WTC11 (cell line): ENCODE measurements at regions not wholly inside any gene's neighbourhood (a gene's known extent, or its start where the extent isn't known, plus 50 kb on each side); places are given as distances from the start of the nearest gene placed in this dataset.

Experiments used
- ATAC-seq: fragments of 200-7000 bp; cut with Tn5 transposase; 2 replicates; pipeline ENCODE4 v1.10.0; 2021; ENCODE audit warnings: mild to moderate bottlenecking, moderate library complexity
- CTCF ChIA-PET: fragments of 300-600 bp; sonication (Branson Sonifier 250); formaldehyde crosslinking; loops from one replicate; lab custom pipeline; 2021; ENCODE audit warnings: antibody characterized with exemption; lab: Charles Lee
- POLR2A ChIA-PET: fragments of 350-600 bp; sonication (Branson Sonifier 250); formaldehyde crosslinking; loops from one replicate; lab custom pipeline; 2021; ENCODE audit warnings: antibody characterized with exemption; lab: Charles Lee
- DNase-seq: peaks from one replicate; pipeline ENCODE4 v3.0.0; 2021; ENCODE audit warnings: low spot score
- H3K27ac Mint-ChIP-seq: 2 replicates; pipeline ENCODE4 v1.8.0; 2021; ENCODE audit warnings: mixed read lengths
- H3K27me3 Mint-ChIP-seq: 2 replicates; pipeline ENCODE4 v1.8.0; 2021; ENCODE audit warnings: low read depth, mild to moderate bottlenecking, moderate library complexity, mixed read lengths
- H3K36me3 Mint-ChIP-seq: 2 replicates; pipeline ENCODE4 v1.8.0; 2021; ENCODE audit warnings: mixed read lengths
- H3K4me1 Mint-ChIP-seq: 2 replicates; pipeline ENCODE4 v1.8.0; 2022; ENCODE audit warnings: mixed read lengths
- H3K4me3 Mint-ChIP-seq: 2 replicates; pipeline ENCODE4 v1.8.0; 2021; ENCODE audit warnings: mild to moderate bottlenecking, moderate library complexity, mixed read lengths
- H3K9me3 Mint-ChIP-seq: 2 replicates; pipeline ENCODE4 v1.8.0; 2021; ENCODE audit warnings: mixed read lengths
- CREB1 ChIP-seq: sonication (generic); formaldehyde crosslinking; IDR thresholded peaks from 2 replicates; pipeline ENCODE4 v1.8.0; 2023; ENCODE audit warnings: mild to moderate bottlenecking, missing genetic modification reagents
- EMX1 ChIP-seq: fragments of 250-450 bp; sonication (Bioruptor Pico); IDR thresholded peaks from 2 replicates; pipeline ENCODE4 v1.8.0; 2021; ENCODE audit warnings: mild to moderate bottlenecking
- FOXK1 ChIP-seq: sonication (generic); formaldehyde crosslinking; IDR thresholded peaks from 2 replicates; pipeline ENCODE4 v1.8.0; 2022; ENCODE audit warnings: mild to moderate bottlenecking, moderate library complexity, missing genetic modification reagents
- GRHL2 ChIP-seq: fragments of 250-450 bp; sonication (Bioruptor Pico); IDR thresholded peaks from 2 replicates; pipeline ENCODE4 v1.8.0; 2022; ENCODE audit warnings: mild to moderate bottlenecking, moderate library complexity; ENCODE audit not compliant: insufficient replicate concordance, severe bottlenecking
- GTF2I ChIP-seq: fragments of 250-450 bp; sonication (Bioruptor Pico); conservative IDR thresholded peaks from 2 replicates; pipeline ENCODE4 v1.4.0; 2021; ENCODE audit warnings: mild to moderate bottlenecking
- HMGA2 ChIP-seq: fragments of 250-450 bp; sonication (Bioruptor Pico); IDR thresholded peaks from 2 replicates; pipeline ENCODE4 v1.4.0; 2021; ENCODE audit warnings: mild to moderate bottlenecking, moderate library complexity
- JUN ChIP-seq: sonication (generic); formaldehyde crosslinking; IDR thresholded peaks from 2 replicates; pipeline ENCODE4 v1.8.0; 2023; ENCODE audit warnings: mild to moderate bottlenecking, missing genetic modification reagents
- NFE2L1 ChIP-seq: sonication (generic); formaldehyde crosslinking; IDR thresholded peaks from 2 replicates; pipeline ENCODE4 v1.8.1; 2023; ENCODE audit warnings: missing genetic modification reagents
- RELA ChIP-seq: sonication (generic); formaldehyde crosslinking; IDR thresholded peaks from 2 replicates; pipeline ENCODE4 v1.8.1; 2022; ENCODE audit warnings: missing genetic modification reagents, mild to moderate bottlenecking, borderline replicate concordance
- TEAD1 ChIP-seq: sonication (generic); formaldehyde crosslinking; IDR thresholded peaks from 2 replicates; pipeline ENCODE4 v1.8.0; 2022; ENCODE audit warnings: mild to moderate bottlenecking, missing genetic modification reagents
- TEAD4 ChIP-seq: sonication (generic); formaldehyde crosslinking; IDR thresholded peaks from 2 replicates; pipeline ENCODE4 v1.8.0; 2022; ENCODE audit warnings: mild to moderate bottlenecking, missing genetic modification reagents
- ZNF121 ChIP-seq: sonication (generic); formaldehyde crosslinking; IDR thresholded peaks from 2 replicates; pipeline ENCODE4 v1.8.0; 2023; ENCODE audit warnings: missing genetic modification reagents
- ZNF138 ChIP-seq: sonication (generic); formaldehyde crosslinking; conservative IDR thresholded peaks from 2 replicates; pipeline ENCODE4 v1.8.1; 2022; ENCODE audit warnings: mild to moderate bottlenecking, moderate library complexity, missing genetic modification reagents
- ZNF219 ChIP-seq: sonication (generic); formaldehyde crosslinking; IDR thresholded peaks from 2 replicates; pipeline ENCODE4 v1.8.0; 2023; ENCODE audit warnings: missing genetic modification reagents, mild to moderate bottlenecking, borderline replicate concordance
- ZNF396 ChIP-seq: fragments of 250-450 bp; sonication (Bioruptor Pico); IDR thresholded peaks from 2 replicates; pipeline ENCODE4 v1.8.0; 2021; ENCODE audit warnings: mild to moderate bottlenecking, moderate library complexity, borderline replicate concordance
- ZNF671 ChIP-seq: fragments of 250-450 bp; sonication (Bioruptor Pico); IDR thresholded peaks from 2 replicates; pipeline ENCODE4 v1.8.0; 2021; ENCODE audit warnings: mild to moderate bottlenecking
- TF ChIP-seq, protein P1 (sequence below): sonication (generic); formaldehyde crosslinking; IDR thresholded peaks from 2 replicates; pipeline ENCODE4 v1.8.1; 2023; ENCODE audit warnings: mild to moderate bottlenecking, missing genetic modification reagents
- TF ChIP-seq, protein P2 (sequence below): sonication (generic); formaldehyde crosslinking; IDR thresholded peaks from 2 replicates; pipeline ENCODE4 v1.8.1; 2022; ENCODE audit warnings: missing genetic modification reagents, borderline replicate concordance
- TF ChIP-seq, protein P3 (sequence below): sonication (generic); formaldehyde crosslinking; IDR thresholded peaks from 2 replicates; pipeline ENCODE4 v1.8.1; 2022; ENCODE audit warnings: mild to moderate bottlenecking, missing genetic modification reagents, moderate library complexity, borderline replicate concordance
- TF ChIP-seq, protein P4 (sequence below): sonication (generic); formaldehyde crosslinking; IDR thresholded peaks from 2 replicates; pipeline ENCODE4 v1.8.1; 2023; ENCODE audit warnings: mild to moderate bottlenecking, missing genetic modification reagents
- TF ChIP-seq, protein P5 (sequence below): fragments of 200-600 bp; IDR thresholded peaks from 2 replicates; pipeline ENCODE4 v1.8.0; 2022; ENCODE audit warnings: antibody characterized with exemption
- TF ChIP-seq, protein P6 (sequence below): sonication (generic); formaldehyde crosslinking; IDR thresholded peaks from 2 replicates; pipeline ENCODE4 v1.8.0; 2022; ENCODE audit warnings: missing genetic modification reagents
- TF ChIP-seq, protein P7 (sequence below): fragments of 250-450 bp; sonication (Bioruptor Pico); IDR thresholded peaks from 2 replicates; pipeline ENCODE4 v2.1.2; 2022; ENCODE audit warnings: mild to moderate bottlenecking, moderate library complexity
- TF ChIP-seq, protein P8 (sequence below): sonication (generic); formaldehyde crosslinking; IDR thresholded peaks from 2 replicates; pipeline ENCODE4 v1.8.0; 2022; ENCODE audit warnings: mild to moderate bottlenecking, missing genetic modification reagents

DNA sequence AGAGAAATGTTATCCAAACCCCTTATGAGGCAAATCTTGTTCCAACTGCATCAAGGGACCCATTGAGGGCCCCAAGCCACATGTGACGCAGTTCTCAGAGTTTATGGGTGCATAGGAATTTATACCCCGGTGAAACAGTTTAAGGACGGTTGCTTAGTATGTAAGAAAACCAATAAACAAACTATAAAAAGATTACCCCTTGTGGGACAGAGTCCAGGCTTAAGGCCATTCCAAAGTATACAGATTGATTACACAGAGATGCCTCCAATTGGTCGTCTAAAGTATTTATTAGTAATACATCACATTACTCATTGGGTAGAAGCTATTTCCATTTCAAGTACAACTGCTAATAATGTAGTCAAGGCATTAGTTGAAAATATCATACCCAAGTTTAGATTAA lies 885.0 kb upstream of the MDGA2 start:
- Mint-ChIP-seq H3K9me3 (peaks cover 66% of the 10 kb centered on the region), H3K27me3 (no peaks in the 10 kb centered on the region), H3K4me3 (no peak overlapping the region), H3K27ac (peak overlapping the region; percentile 16; the same call in 1 of the 2 replicates), H3K4me1 (peaks cover 61% of the 10 kb centered on the region), H3K36me3 (peaks cover 33% of the 10 kb centered on the region)
- DNase-seq (no peak), ATAC-seq (no peak)
- no peak for TF ChIP-seq ZNF219 (CRISPR knock-in tag)
- TF ChIP-seq FOXK1 (CRISPR knock-in tag), result no peak
- TF ChIP-seq ZNF121 (CRISPR knock-in tag), result no peak
- TF ChIP-seq, protein P1, sequence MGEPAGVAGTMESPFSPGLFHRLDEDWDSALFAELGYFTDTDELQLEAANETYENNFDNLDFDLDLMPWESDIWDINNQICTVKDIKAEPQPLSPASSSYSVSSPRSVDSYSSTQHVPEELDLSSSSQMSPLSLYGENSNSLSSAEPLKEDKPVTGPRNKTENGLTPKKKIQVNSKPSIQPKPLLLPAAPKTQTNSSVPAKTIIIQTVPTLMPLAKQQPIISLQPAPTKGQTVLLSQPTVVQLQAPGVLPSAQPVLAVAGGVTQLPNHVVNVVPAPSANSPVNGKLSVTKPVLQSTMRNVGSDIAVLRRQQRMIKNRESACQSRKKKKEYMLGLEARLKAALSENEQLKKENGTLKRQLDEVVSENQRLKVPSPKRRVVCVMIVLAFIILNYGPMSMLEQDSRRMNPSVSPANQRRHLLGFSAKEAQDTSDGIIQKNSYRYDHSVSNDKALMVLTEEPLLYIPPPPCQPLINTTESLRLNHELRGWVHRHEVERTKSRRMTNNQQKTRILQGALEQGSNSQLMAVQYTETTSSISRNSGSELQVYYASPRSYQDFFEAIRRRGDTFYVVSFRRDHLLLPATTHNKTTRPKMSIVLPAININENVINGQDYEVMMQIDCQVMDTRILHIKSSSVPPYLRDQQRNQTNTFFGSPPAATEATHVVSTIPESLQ (CRISPR knock-in tag), result no peak
- TF ChIP-seq TEAD1 (CRISPR knock-in tag), result no peak
- TF ChIP-seq, protein P2, sequence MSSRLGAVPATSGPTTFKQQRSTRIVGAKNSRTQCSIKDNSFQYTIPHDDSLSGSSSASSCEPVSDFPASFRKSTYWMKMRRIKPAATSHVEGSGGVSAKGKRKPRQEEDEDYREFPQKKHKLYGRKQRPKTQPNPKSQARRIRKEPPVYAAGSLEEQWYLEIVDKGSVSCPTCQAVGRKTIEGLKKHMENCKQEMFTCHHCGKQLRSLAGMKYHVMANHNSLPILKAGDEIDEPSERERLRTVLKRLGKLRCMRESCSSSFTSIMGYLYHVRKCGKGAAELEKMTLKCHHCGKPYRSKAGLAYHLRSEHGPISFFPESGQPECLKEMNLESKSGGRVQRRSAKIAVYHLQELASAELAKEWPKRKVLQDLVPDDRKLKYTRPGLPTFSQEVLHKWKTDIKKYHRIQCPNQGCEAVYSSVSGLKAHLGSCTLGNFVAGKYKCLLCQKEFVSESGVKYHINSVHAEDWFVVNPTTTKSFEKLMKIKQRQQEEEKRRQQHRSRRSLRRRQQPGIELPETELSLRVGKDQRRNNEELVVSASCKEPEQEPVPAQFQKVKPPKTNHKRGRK (CRISPR knock-in tag), result no peak
- no peak for TF ChIP-seq ZNF138 (CRISPR knock-in tag)
- no peak for TF ChIP-seq GTF2I (CRISPR knock-in tag)
- no peak for TF ChIP-seq EMX1 (CRISPR knock-in tag)
- TF ChIP-seq, protein P3, sequence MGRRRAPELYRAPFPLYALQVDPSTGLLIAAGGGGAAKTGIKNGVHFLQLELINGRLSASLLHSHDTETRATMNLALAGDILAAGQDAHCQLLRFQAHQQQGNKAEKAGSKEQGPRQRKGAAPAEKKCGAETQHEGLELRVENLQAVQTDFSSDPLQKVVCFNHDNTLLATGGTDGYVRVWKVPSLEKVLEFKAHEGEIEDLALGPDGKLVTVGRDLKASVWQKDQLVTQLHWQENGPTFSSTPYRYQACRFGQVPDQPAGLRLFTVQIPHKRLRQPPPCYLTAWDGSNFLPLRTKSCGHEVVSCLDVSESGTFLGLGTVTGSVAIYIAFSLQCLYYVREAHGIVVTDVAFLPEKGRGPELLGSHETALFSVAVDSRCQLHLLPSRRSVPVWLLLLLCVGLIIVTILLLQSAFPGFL (CRISPR knock-in tag), result no peak
- no peak for TF ChIP-seq NFE2L1 (CRISPR knock-in tag)
- CTCF ChIA-PET, result no interaction called here
- POLR2A ChIA-PET, result no interaction called here

DNA sequence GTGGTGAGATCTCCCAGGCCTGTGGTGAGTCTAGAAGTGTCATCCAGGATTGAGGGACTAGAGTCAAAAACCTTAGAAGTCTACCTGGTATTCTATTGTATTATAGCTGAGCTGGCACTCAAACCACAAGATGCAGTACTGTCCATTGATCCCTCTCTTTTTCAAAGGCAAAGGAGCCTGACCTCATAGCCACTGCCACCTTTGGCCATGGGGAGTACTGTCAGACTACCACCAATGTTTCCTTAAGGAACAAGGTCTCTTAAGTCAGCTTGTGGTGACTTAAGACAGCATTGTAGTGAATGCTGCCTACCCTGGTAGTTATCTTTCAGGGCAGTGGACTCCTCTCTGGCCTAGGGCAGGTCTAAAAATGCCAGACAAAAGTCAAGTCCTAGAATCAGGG lies 878.0 kb upstream of the MDGA2 start:
- POLR2A ChIA-PET, result no interaction called here
- H3K4me1 Mint-ChIP-seq, result peaks cover 14% of the 10 kb centered on the region
- H3K9me3 Mint-ChIP-seq, result peaks cover 77% of the 10 kb centered on the region
- CTCF ChIA-PET, result no interaction called here
- H3K27me3 Mint-ChIP-seq, result no peaks in the 10 kb centered on the region; the same call in 1 of the 2 replicates
- H3K36me3 Mint-ChIP-seq, result peaks cover 20% of the 10 kb centered on the region
- no peak overlapping the region for H3K4me3 Mint-ChIP-seq
- no peak for DNase-seq
- no peak overlapping the region for H3K27ac Mint-ChIP-seq
- ATAC-seq, result peak; percentile 68; the same call in 1 of the 2 replicates
- TF ChIP-seq, protein P4, sequence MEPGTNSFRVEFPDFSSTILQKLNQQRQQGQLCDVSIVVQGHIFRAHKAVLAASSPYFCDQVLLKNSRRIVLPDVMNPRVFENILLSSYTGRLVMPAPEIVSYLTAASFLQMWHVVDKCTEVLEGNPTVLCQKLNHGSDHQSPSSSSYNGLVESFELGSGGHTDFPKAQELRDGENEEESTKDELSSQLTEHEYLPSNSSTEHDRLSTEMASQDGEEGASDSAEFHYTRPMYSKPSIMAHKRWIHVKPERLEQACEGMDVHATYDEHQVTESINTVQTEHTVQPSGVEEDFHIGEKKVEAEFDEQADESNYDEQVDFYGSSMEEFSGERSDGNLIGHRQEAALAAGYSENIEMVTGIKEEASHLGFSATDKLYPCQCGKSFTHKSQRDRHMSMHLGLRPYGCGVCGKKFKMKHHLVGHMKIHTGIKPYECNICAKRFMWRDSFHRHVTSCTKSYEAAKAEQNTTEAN (CRISPR knock-in tag), result no peak
- no peak for TF ChIP-seq ZNF671 (CRISPR knock-in tag)
- no peak for TF ChIP-seq JUN (CRISPR knock-in tag)
- TF ChIP-seq, protein P5, sequence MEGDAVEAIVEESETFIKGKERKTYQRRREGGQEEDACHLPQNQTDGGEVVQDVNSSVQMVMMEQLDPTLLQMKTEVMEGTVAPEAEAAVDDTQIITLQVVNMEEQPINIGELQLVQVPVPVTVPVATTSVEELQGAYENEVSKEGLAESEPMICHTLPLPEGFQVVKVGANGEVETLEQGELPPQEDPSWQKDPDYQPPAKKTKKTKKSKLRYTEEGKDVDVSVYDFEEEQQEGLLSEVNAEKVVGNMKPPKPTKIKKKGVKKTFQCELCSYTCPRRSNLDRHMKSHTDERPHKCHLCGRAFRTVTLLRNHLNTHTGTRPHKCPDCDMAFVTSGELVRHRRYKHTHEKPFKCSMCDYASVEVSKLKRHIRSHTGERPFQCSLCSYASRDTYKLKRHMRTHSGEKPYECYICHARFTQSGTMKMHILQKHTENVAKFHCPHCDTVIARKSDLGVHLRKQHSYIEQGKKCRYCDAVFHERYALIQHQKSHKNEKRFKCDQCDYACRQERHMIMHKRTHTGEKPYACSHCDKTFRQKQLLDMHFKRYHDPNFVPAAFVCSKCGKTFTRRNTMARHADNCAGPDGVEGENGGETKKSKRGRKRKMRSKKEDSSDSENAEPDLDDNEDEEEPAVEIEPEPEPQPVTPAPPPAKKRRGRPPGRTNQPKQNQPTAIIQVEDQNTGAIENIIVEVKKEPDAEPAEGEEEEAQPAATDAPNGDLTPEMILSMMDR, result no peak
- no peak for TF ChIP-seq GRHL2 (CRISPR knock-in tag)
- TF ChIP-seq, protein P6, sequence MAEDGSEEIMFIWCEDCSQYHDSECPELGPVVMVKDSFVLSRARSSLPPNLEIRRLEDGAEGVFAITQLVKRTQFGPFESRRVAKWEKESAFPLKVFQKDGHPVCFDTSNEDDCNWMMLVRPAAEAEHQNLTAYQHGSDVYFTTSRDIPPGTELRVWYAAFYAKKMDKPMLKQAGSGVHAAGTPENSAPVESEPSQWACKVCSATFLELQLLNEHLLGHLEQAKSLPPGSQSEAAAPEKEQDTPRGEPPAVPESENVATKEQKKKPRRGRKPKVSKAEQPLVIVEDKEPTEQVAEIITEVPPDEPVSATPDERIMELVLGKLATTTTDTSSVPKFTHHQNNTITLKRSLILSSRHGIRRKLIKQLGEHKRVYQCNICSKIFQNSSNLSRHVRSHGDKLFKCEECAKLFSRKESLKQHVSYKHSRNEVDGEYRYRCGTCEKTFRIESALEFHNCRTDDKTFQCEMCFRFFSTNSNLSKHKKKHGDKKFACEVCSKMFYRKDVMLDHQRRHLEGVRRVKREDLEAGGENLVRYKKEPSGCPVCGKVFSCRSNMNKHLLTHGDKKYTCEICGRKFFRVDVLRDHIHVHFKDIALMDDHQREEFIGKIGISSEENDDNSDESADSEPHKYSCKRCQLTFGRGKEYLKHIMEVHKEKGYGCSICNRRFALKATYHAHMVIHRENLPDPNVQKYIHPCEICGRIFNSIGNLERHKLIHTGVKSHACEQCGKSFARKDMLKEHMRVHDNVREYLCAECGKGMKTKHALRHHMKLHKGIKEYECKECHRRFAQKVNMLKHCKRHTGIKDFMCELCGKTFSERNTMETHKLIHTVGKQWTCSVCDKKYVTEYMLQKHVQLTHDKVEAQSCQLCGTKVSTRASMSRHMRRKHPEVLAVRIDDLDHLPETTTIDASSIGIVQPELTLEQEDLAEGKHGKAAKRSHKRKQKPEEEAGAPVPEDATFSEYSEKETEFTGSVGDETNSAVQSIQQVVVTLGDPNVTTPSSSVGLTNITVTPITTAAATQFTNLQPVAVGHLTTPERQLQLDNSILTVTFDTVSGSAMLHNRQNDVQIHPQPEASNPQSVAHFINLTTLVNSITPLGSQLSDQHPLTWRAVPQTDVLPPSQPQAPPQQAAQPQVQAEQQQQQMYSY (CRISPR knock-in tag), result no peak
- no peak for TF ChIP-seq NFE2L1 (CRISPR knock-in tag)
- TF ChIP-seq, protein P7, sequence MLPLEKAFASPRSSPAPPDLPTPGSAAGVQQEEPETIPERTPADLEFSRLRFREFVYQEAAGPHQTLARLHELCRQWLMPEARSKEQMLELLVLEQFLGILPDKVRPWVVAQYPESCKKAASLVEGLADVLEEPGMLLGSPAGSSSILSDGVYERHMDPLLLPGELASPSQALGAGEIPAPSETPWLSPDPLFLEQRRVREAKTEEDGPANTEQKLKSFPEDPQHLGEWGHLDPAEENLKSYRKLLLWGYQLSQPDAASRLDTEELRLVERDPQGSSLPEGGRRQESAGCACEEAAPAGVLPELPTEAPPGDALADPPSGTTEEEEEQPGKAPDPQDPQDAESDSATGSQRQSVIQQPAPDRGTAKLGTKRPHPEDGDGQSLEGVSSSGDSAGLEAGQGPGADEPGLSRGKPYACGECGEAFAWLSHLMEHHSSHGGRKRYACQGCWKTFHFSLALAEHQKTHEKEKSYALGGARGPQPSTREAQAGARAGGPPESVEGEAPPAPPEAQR (CRISPR knock-in tag), result no peak
- no peak for TF ChIP-seq TEAD4 (CRISPR knock-in tag)
- no peak for TF ChIP-seq HMGA2
- TF ChIP-seq, protein P8, sequence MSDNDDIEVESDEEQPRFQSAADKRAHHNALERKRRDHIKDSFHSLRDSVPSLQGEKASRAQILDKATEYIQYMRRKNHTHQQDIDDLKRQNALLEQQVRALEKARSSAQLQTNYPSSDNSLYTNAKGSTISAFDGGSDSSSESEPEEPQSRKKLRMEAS (CRISPR knock-in tag), result no peak
- TF ChIP-seq CREB1 (CRISPR knock-in tag), result no peak
- TF ChIP-seq RELA (CRISPR knock-in tag), result no peak
- TF ChIP-seq ZNF396 (CRISPR knock-in tag), result no peak
